Endothelial cell of umbilical vein (primary cell): ENCODE measurements at regions not wholly inside any gene's neighbourhood (a gene's known extent, or its start where the extent isn't known, plus 50 kb on each side); places are given as distances from the start of the nearest gene placed in this dataset.

Experiments
- BruUV-seq: library from RNA; stranded (reverse); fragments of 400-500 nt; replicated peaks from 2 replicates; lab custom pipeline; 2021; lab: Mats Ljungman, UMichigan
- CTCF ChIA-PET: fragments of 300-600, 350-600 bp; sonication (Branson Sonifier 250); formaldehyde crosslinking; loops from one replicate; lab custom pipeline; 2021; ENCODE audit warnings: antibody characterized with exemption, inconsistent platforms; lab: Charles Lee
- POLR2A ChIA-PET: fragments of 300-600, 350-600 bp; sonication (Branson Sonifier 250); formaldehyde crosslinking; loops from one replicate; lab custom pipeline; 2021; ENCODE audit warnings: antibody characterized with exemption, inconsistent platforms; lab: Charles Lee
- DNase-seq: peaks from one replicate; pipeline ENCODE4 v3.0.0-alpha.2; 2011; ENCODE audit warnings: low read depth, low spot score
- FAIRE-seq: peaks from 2 replicates; lab custom pipeline; 2011; peaks lifted over from hg19 to GRCh38; lab: Jason Lieb, UNC
- H2AFZ ChIP-seq: 2 replicates; pipeline ENCODE4 v1.6.0; 2012; ENCODE audit warnings: low read depth, low read length, control low read depth, inconsistent platforms
- H3K27ac ChIP-seq: 2 replicates; pipeline ENCODE4 v1.5.1; 2011; ENCODE audit warnings: low read depth, mild to moderate bottlenecking, control low read depth, low read length, moderate library complexity; ENCODE audit not compliant: insufficient read depth
- H3K27me3 ChIP-seq, 2 experiments: 2 replicates each; pipeline versions ENCODE4 v1.6.0 to v1.6.1; 2011; ENCODE audit warnings: low read length in 2 of 2, mixed read lengths in 1 of 2; ENCODE audit not compliant: control insufficient read depth in 2 of 2, insufficient read depth in 2 of 2
- H3K36me3 ChIP-seq, 2 experiments: 2 replicates in 1 of 2; 3 replicates in 1 of 2; pipeline ENCODE4 v1.5.1; 2011; ENCODE audit warnings: low read length in 2 of 2, mild to moderate bottlenecking in 1 of 2, moderate library complexity in 1 of 2; ENCODE audit not compliant: control insufficient read depth in 2 of 2, insufficient read depth in 2 of 2; ENCODE audit errors: extremely low read depth in 1 of 2
- H3K4me1 ChIP-seq: 3 replicates; pipeline ENCODE4 v1.5.1; 2011; ENCODE audit warnings: mild to moderate bottlenecking, low read length; ENCODE audit not compliant: control insufficient read depth, insufficient read depth; ENCODE audit errors: extremely low read depth
- H3K4me2 ChIP-seq: 2 replicates; pipeline ENCODE4 v1.6.1; 2011; ENCODE audit warnings: low read length, control low read depth, mixed read lengths; ENCODE audit not compliant: insufficient read depth
- H3K4me3 ChIP-seq, 3 experiments: fragments of 200-600 bp in 1 of 3; sonication (generic), shearing (Covaris generic) in 1 of 3; replicated peaks in 1 of 3; 2 replicates each; pipeline ENCODE4 v1.5.1; 2011 to 2016; ENCODE audit warnings: control low read depth in 3 of 3, low read length in 3 of 3, mild to moderate bottlenecking in 2 of 3, inconsistent platforms in 1 of 3, low read depth in 1 of 3, moderate library complexity in 1 of 3; ENCODE audit not compliant: insufficient read depth in 1 of 3
- H3K79me2 ChIP-seq: 2 replicates; pipeline ENCODE4 v1.6.0; 2012; ENCODE audit warnings: low read length, inconsistent platforms; ENCODE audit not compliant: control insufficient read depth, insufficient read depth
- H3K9ac ChIP-seq: replicated peaks from 2 replicates; pipeline ENCODE3; 2011; ENCODE audit warnings: low read length, control low read depth; ENCODE audit not compliant: insufficient read depth; ENCODE audit errors: extremely low read depth
- H3K9me1 ChIP-seq: replicated peaks from 3 replicates; pipeline ENCODE4 v1.6.0; 2011; ENCODE audit warnings: mild to moderate bottlenecking, low read length; ENCODE audit not compliant: control insufficient read depth, insufficient read depth; ENCODE audit errors: extremely low read depth
- H3K9me3 ChIP-seq: replicated peaks from 2 replicates; pipeline ENCODE4 v1.5.1; 2012; ENCODE audit warnings: low read length, inconsistent platforms; ENCODE audit not compliant: control insufficient read depth, insufficient read depth
- H4K20me1 ChIP-seq: replicated peaks from 2 replicates; pipeline ENCODE3; 2011; ENCODE audit warnings: mild to moderate bottlenecking, low read length; ENCODE audit not compliant: control insufficient read depth, insufficient read depth; ENCODE audit errors: extremely low read depth
- CTCF ChIP-seq, 2 donors: IDR thresholded peaks; 1 replicate in 1 of 2; 2 replicates in 1 of 2; pipeline ENCODE4 v1.5.1; 2011; ENCODE audit warnings: low read length in 2 of 2, mild to moderate bottlenecking in 2 of 2, moderate library complexity in 2 of 2, control low read depth in 1 of 2, inconsistent platforms in 1 of 2, low read depth in 1 of 2; ENCODE audit not compliant: insufficient read depth in 1 of 2; ENCODE audit errors: extremely low read depth in 1 of 2
- EZH2 ChIP-seq: IDR thresholded peaks from 2 replicates; pipeline ENCODE4 v1.6.1; 2012; ENCODE audit warnings: borderline replicate concordance, low read depth, mild to moderate bottlenecking, moderate library complexity, low read length, inconsistent platforms; ENCODE audit not compliant: severe bottlenecking
- FOS ChIP-seq: IDR thresholded peaks from 2 replicates; pipeline ENCODE4 v1.6.1; 2011; ENCODE audit warnings: mild to moderate bottlenecking, low read length, moderate library complexity, borderline replicate concordance; ENCODE audit not compliant: insufficient read depth
- GATA2 ChIP-seq: IDR thresholded peaks from 2 replicates; pipeline ENCODE4 v1.7.0; 2011; ENCODE audit warnings: low read depth, mild to moderate bottlenecking, moderate library complexity, mixed read lengths, low read length; ENCODE audit not compliant: insufficient read length, insufficient read depth
- JUN ChIP-seq: IDR thresholded peaks from 2 replicates; pipeline ENCODE4 v1.6.1; 2011; ENCODE audit warnings: borderline replicate concordance, low read depth; ENCODE audit not compliant: insufficient read length, insufficient read depth
- MYC ChIP-seq: IDR thresholded peaks from one replicate; pipeline ENCODE4 v1.6.1; 2011; ENCODE audit warnings: mild to moderate bottlenecking, low read depth, low read length
- POLR2A ChIP-seq: IDR thresholded peaks from 2 replicates; pipeline ENCODE4 v1.6.1; 2012; ENCODE audit warnings: low read depth, mild to moderate bottlenecking, control low read depth, low read length
- POLR2AphosphoS5 ChIP-seq: IDR thresholded peaks from 2 replicates; pipeline ENCODE4 v1.6.1; 2012; ENCODE audit warnings: low read depth, mild to moderate bottlenecking, control low read depth, low read length, moderate library complexity; ENCODE audit not compliant: insufficient read depth
- dilution Hi-C: fragments of 300-500 bp; cut with MboI; formaldehyde crosslinking; loops from one replicate; pipeline ENCODE4 v1.15.0; 2019; ENCODE audit warnings: low sequenced_read_pairs; ENCODE audit not compliant: extremely low pct_ligation_motif_present
- intact Hi-C: fragments of 100-400 bp; cut with micrococcal nuclease; formaldehyde crosslinking; loops from one replicate; pipeline ENCODE4 v1.10.0; 2022
- TF ChIP-seq, protein P1 (sequence below): IDR thresholded peaks from 2 replicates; pipeline ENCODE4 v1.6.1; 2011; ENCODE audit not compliant: insufficient read depth, insufficient read length

GRCh38 chr2:236824836-236825235 is 255.2 kb downstream of the ACKR3 start:
- no peaks in the 10 kb centered on the region for H3K9me1 ChIP-seq
- intact Hi-C loops = loop anchor here (5.0 kb wide), 1 partner anchor 313 kb away; no protein-coding TSS in a partner anchor
- no peak overlapping the region for H3K4me3 ChIP-seq
- ChIA-PET POLR2A (no interaction called here), CTCF (no interaction called here)
- no peak overlapping the region for H2AFZ ChIP-seq
- no peaks in the 10 kb centered on the region for H4K20me1 ChIP-seq
- BruUV-seq = no TSS peak
- no peaks in the 10 kb centered on the region for H3K27me3 ChIP-seq
- H3K79me2 ChIP-seq = no peaks in the 10 kb centered on the region
- H3K9ac ChIP-seq = no peak overlapping the region
- TF ChIP-seq POLR2AphosphoS5 (no peak), POLR2A (no peak), MYC (no peak), GATA2 (no peak), FOS (no peak), EZH2 (no peak)
- no peaks in the 10 kb centered on the region for H3K36me3 ChIP-seq
- FAIRE-seq (no peak), DNase-seq (peak; percentile 18)
- H3K4me2 ChIP-seq = no peak overlapping the region
- H3K9me3 ChIP-seq = no peaks in the 10 kb centered on the region
- dilution Hi-C loops = no loop called here
- H3K4me1 ChIP-seq = peaks cover 37% of the 10 kb centered on the region
- H3K27ac ChIP-seq = no peak overlapping the region

- Histone ChIP-seq H3K79me2 (no peaks in the 10 kb centered on the region), H3K27ac (peak overlapping the region; percentile 96), H2AFZ (no peak overlapping the region), H3K4me2 (no peak overlapping the region), H3K27me3 (no peaks in the 10 kb centered on the region), H4K20me1 (no peaks in the 10 kb centered on the region), H3K9me3 (no peaks in the 10 kb centered on the region), H3K4me3 (no peak overlapping the region), H3K4me1 (peaks cover 37% of the 10 kb centered on the region), H3K9me1 (no peaks in the 10 kb centered on the region), H3K36me3 (no peaks in the 10 kb centered on the region), H3K9ac (no peak overlapping the region)
- intact Hi-C loops (loop anchor here (2.0 to 5.0 kb wide), 2 partner anchors 201 to 314 kb away; no protein-coding TSS in a partner anchor), dilution Hi-C loops (no loop called here)
- no peak for TF ChIP-seq POLR2A
- no peak for TF ChIP-seq JUN
- no peak for TF ChIP-seq FOS
- TF ChIP-seq MYC = no peak
- TF ChIP-seq CTCF (IDR thresholded peaks at IDR 0.05; ENCODE audit: extremely low read depth in 1 of 2, insufficient read depth in 1 of 2, low read depth in 1 of 2, low read length in 2 of 2) = no peak
- no peak for TF ChIP-seq POLR2AphosphoS5
- no peak for TF ChIP-seq GATA2
- no peak for TF ChIP-seq EZH2
- TF ChIP-seq, protein P1, sequence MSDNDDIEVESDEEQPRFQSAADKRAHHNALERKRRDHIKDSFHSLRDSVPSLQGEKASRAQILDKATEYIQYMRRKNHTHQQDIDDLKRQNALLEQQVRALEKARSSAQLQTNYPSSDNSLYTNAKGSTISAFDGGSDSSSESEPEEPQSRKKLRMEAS = no peak
- ChIA-PET CTCF (interaction anchor here (1.4 kb wide), 1 partner anchor 41 kb away, joined by 3 read pairs; no protein-coding TSS in a partner anchor), POLR2A (no interaction called here)
- no peak for DNase-seq
- BruUV-seq = no TSS peak
- FAIRE-seq = no peak
Observed at GRCh38 chr2:236825989-236826510, 256.4 kb downstream of the ACKR3 start.
